GM19467 (cell line): ENCODE measurements at regions not wholly inside any gene's neighbourhood (a gene's known extent, or its start where the extent isn't known, plus 50 kb on each side); places are given as distances from the start of the nearest gene placed in this dataset.

ENCODE experiments used
- ATAC-seq: cut with Tn5 transposase; IDR thresholded peaks from one replicate; pipeline ENCODE4 v1.9.1; 2021; ENCODE audit warnings: mild to moderate bottlenecking, moderate library complexity; ENCODE audit not compliant: unreplicated experiment

DNA sequence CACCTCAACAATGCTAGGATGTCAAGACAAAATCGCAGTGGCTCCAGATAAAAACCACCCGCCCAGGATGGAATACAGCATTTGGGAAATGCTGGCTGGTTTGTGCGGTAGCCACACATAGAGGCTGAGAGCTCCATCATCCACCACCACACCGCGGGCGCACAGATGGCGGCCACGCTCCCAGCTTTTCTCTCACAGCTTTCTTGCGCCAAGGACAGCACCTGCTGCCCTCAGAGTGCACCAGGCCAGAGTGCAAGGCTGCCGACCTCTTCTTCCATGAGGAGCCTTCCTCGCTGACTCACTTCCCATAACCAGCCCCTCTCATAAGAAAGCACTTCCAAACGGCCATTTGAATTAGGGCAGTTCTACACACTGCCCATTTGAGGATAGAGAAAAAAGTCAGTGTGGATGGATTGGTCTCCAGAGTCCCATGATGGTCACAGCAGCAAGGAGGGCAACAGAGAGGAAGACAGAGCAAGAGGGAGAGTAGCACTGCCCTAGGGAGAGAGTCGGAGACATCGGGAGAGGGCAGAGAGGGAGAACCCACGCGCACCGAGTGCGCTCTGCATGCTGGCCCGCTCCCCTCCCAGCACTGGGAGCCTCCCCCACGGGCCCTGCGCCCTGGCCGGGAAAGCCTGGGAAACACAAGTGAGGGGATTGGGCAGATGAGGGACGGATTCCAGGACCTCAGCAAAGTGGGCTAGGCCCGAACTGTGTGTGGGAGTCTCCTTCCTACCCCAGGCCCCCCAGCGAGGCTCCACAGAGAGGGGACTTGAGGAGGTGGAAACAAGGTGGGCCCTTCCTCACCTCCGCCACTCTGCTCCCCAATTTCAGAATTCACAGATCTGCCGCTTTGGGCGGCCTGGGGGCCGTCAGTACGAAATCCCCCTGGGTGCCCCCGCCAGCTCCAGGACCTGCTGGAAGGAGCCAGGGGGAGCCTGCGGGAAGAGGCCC, 156.9 kb downstream of the USP12 start:
- ATAC-seq = no peak

DNA sequence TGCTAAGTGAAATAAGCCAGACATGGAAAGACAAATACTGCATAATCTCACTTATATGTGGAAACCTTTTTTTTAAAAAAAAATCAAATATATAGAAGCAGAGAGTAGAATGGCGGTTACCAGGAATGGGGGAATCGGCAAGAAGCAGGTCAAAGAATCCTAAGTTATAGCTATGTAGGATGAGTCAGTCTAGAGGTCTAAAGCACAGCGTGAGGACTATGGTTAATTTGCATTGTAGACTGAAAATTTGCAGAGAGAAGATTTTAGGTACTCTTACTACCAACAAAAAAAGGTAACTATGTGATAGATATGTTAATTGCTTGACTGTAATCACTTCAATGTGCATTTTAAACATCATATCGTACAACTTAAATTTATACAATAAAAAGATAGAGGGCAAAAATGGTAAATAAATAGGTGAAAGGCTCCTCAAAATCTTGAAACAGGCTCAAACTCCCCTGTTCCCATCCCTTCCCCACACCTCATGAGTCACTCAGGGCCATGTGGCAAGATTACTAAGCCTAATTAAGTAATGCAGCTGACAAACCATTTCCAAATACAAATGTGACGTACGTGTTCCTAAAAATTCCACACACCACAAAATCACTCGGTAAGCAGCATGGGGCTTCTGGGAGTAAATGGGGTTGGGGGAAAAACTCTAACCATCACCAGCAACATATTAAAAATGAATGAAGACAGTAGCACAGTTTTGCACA, 159.0 kb downstream of the USP12 start:
- ATAC-seq = no peak

DNA sequence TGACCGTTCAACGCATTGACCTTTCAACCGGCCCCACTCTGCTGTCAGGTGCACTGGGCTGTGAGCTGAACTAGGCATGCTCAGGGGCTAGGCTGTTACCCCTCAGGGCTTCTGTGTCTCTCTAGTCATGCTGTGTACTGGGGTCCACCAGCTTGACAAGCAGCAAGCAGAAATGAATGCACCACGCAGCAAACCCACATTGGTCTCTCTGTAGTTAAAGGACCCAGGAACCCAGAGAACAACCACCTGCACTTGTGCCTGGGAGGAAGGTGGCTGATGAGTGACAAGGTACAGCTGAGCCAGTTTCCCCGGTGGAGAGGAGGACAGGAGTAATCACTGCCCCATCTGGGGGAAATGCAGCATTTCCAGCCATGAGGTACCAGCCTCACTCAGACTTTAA, 159.9 kb downstream of the USP12 start:
- ATAC-seq = no peak

DNA sequence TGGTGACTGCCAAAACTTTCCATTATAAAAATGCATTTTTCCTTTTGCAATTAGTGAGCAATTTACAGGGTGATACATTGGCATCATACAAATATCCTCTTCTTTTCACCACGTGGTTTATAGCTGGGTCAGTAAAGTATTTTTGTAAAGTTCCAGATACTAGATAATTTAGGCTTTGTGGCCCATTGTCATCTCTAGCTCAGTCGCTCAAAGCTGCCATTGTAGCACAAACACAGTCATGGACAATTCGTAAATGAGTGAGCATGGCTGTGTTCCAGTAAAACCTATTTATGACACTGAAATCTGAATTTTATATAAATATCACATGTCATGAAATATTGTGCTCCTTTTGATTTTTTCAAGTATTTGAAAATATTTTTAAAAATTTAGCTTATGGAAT, 162.9 kb downstream of the USP12 start:
- ATAC-seq = no peak

DNA sequence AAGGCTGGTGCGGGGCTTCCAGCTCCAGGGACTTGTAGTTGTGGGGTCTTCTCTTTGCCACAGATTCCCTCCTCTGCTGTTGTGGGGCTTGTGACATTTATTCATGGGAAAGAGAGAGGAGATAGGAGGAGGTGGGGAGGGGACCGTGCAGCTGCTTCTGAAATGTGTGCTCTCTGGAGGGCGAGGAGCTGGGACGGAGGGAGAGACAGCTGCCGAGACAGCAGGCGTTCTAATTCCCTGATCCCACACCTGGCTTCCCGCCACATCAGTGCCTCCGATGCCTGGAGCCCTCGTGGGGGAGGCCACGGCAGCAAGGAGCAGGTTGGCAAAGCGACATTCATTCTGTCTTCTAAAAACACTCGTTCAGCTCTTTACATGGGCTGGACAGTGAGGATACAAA, 164.4 kb downstream of the USP12 start:
- no peak for ATAC-seq

DNA sequence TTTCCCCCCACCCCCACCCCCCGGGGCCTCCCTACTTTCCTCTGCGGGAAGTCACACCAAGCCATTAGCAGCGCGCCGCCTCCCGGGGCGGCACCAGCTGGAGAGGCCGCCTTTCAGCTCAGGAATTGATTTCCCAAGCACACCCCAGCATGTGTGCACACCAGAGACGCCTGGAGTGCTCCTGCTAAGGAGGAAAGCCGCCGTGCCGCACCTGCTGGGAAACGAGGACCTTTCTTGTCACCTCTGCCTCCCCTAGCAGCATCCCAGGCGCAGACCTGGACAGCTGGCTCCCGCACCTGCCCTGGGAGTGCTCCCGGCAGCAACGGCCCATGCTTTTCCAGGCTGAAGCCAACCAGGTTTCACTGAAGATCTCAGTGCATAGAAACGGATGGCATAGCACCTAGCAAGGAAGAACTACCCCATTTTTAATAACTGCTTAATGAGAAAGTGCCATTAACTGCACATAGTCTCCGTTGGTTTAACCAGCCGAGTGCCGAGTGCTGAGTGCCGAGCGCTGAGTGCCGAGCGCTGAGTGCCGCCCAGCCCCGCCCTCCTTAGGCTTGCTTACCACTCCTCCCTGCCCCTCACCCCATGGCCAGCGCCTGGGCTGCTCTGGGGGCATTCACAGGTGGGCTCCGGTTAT, 165.0 kb downstream of the USP12 start:
- no peak for ATAC-seq

DNA sequence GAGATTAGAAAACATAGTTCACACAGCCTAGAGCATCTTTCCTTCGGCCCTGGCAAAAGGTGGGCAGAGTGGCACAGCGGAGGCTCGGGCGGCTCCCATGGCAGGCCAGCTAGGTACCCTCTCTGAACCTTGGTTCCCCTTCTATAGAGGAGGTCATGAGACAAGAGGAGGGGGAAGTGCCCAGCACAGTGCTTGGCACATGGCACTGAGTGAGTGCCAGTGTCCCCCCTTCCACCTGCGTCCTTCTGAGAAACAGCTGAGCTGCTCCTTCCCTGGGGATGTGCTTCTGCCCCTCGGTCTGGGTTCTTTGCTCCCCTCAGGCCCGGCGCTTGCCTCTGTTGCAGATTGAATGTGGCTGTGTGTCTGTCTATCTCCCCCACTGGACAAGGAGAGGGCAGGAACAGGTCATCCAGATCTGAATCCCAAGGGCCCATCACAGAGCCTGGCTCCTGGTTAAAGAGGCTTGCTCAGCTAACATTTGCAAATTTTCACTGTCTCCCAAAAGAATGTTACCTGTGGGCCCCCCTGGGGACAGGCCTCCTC, 165.6 kb downstream of the USP12 start:
- no peak for ATAC-seq

DNA sequence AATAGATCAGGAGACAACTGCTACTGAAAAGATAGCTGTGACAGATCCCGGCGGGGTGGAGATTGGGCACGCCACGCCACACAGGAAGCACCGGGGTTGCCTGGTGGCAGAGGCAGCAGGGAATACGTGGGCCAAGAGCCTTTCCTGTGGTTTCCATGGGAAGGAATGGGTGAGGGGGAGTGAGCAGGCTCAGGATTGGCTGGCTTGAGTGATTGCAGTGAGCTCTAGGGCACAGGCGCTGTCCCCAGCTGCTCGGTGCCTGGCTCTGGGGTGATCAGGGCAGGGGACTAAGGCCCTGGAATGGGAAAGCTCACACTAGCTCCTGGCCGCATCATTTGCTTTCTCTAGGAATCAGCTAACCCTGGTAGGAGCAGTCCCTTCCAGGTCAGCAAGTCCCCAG, 166.1 kb downstream of the USP12 start:
- no peak for ATAC-seq

DNA sequence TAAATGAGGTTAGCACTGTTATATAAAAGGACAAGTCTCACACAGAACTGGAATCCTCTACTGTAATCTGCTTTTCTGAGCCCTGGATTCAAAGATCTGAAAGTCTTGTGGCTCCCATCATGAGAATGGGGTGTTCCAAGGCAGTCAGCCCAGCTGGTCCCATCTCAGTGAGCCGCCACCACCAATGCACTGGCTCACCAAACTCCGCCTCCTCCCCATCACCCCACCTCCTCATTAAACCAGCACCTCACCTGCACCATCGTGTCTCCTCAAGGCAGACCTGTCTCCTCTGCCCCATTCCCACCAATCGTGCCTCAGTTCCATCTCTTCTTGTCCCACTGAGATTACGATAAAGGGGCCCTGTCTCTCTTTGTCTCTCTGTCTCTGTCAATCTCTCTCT, 166.7 kb downstream of the USP12 start:
- no peak for ATAC-seq

DNA sequence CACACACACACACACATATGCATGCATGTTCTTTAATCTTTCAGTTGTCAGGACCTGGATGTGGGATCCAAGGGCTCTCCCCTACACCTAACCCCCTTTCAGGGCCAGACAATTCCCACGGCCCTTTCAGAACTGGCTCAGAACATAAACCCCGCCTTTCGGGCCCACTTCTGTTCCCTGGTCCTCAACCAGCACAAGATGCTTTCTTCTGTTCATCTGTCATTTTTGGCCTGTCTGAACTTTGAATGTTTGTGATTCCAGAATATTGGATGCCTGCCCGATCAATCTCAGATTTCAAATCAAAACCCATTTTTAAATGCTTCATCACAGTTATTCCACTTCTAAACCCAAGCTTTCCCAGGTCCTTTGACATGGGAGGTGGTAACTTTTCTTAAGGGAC, 167.3 kb downstream of the USP12 start:
- ATAC-seq = no peak

DNA sequence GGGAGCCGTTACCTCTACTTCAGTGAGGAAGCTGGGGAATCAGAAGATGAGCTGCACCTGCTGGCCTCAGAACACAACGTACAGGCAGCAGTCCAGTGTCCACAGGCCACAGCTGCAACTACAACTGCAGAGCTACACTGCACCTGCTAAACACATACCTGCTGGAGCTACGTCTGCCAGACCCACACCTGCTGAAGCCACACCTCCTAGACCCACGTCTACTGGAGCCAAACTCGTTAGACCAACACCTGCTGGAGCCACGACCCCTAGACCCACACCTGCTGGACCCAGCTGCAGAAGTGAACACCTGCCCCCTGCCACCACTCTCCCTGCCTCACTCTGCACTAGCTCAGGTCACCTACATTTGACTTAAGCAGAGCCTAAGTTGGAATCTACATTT, 169.9 kb downstream of the USP12 start:
- ATAC-seq = no peak

DNA sequence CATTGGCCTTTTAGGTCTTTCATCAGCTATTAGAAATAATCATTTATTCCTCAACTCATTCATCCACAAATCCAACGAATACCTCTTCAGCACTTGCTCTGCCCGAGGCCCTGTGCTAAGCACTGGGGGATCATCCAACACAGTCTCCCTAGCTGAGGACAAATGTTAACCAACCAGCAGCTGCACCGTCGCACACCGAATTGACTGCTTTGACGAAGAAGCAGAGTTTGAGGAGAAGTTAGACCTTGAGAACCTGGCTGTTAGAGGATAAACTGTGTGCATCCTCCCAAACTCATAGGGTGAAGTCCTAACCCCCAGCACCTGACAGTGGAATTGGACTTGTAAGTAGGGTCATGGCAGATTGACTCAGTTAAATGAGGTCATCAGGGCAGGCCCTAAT, 170.9 kb downstream of the USP12 start:
- ATAC-seq = no peak

DNA sequence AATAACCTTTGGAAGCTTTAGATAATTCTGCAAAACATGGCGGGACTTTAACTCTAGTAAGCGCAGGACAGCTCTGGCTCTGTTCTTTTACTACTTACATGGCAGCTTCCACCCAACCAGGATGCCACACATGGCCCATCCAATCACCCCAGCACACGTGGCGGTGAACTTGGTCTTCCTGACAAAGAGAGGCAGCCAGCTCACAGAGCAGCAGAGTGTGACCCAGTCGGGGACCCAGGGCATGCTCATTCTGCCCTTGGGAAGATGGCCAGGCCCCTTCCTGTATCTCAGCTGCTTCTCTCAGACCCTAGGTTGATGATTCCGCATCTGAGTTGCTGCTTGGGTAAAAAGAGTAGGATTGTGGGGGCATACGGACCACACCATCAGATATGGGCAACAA, 172.1 kb downstream of the USP12 start:
- ATAC-seq = no peak

DNA sequence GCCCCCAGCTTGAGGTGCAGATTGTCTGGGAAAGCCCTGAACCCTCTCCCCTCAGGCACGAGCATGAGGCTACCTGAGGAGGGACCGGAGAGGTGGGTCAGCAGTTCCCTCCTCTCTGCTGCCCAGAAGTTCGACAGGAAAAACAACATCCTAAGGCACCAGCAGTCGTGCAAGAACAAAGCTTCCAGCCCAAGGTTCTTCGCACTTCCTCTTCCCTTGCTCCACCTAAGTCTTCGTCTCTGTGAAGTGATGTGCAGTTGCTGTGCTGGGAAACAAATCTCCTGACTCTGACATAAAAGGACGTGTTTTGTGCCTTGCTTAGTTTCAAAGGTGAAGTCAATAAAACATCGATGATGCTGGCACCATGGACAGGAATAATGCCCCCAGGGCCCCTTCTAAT, 173.3 kb downstream of the USP12 start:
- ATAC-seq = no peak

DNA sequence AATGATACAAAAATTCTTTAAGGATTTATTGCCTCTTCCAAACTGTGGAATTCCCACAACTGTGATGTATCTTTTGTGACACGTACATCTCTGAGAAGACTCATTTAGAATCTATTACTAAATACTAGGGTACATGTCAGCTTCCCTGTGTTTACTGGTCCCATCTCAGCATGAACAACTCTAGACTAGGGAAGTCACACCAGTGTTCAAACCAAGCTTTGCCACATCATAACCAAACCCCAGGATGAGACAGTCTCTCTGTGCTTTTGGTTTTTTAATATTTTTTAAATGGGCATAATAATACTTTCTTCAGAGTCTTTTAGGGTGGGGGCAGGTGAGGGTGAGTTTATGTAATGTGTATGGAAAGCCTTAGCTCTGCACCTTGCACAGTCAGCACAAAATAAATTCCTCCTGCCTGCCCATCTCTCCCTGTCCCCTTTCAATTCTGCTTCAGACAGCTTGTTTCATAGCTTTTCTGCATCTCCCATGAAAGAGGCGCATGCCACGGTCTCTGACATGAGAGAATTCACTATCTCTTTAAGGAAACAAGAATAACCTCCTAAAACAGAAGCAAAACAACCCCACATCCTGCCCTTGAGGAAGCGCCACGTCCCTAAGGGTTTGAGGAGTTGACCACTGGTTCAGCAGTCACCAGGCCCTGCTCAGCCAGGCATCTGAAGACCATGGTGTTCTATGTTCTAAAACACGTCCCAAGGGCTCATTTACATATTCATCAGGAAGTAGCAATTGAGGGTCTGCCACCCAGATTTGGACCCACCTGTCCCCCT, 174.5 kb downstream of the USP12 start:
- peak; percentile 89 for ATAC-seq

DNA sequence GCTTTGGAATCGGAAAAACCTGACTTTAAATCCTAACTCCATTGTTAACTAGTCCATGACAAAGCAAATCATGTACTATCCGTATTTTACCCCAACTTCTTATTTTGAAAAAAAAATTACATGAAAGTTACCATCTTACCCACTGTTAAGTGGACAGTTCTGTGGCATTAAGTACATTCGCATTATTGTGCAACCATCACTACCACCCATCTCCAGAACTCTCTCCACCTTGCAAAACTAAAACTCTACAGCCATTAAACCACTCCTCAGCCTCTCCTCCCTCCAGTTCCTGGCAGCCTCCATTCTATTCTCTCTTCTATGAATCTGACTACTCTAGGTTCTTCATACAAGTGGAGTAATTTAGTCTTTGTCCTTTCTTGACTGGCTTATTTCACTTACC, 176.5 kb downstream of the USP12 start:
- ATAC-seq = no peak

DNA sequence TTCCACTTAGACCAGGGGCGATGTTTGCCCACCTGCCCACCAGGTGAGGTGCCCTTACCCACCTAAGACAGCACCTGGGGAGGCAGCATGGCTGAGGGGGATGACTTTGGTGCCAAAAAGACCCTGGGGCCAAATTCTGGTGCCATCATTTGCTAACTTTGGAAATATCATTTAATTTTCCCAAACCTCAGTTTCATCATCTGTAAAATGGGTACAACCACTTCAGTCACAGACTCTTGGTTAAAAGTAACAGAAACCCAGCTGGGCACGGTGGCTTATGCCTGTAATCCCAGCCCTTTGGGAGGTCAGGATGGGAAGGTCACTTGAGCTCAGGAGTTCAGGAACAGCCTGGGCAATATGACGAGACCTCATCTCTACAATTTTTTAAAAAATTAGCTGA, 177.8 kb downstream of the USP12 start:
- no peak for ATAC-seq

DNA sequence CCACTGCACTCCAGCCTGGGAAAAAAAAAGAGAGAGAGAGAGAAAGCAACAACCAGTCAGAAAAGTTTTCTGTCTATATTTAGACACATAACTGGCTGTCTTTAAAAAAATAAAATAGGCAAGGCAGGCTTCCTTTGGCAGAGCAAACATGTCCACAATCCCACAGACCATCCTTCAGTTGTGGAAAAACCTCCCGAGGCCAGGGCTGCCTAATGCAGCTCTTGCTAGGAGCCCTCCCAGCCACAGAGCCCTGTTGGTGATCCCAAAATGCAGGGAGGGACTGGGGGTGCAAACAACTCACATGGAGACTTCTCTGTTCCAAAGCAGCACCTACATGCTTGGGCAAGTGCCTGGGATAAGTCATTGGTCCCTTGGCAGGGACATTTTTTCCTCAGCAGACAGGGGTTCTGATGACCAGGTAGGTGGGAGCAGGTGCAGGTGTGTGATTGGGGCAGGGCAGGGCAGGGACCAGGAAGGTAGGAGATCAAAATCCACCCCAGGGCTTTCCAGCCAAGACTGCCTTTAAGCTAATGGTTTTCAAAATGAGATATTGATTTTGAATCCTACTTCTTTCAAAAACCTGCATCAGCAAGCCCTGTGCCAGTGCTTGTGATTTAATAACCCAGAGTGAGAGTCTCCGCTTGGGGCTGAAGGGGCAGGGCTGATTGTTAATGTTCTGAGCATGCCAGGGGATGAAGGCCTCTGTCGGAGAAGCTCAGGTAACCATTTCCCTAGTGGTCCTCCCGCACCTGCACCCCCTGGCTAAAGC, 178.5 kb downstream of the USP12 start:
- no peak for ATAC-seq

DNA sequence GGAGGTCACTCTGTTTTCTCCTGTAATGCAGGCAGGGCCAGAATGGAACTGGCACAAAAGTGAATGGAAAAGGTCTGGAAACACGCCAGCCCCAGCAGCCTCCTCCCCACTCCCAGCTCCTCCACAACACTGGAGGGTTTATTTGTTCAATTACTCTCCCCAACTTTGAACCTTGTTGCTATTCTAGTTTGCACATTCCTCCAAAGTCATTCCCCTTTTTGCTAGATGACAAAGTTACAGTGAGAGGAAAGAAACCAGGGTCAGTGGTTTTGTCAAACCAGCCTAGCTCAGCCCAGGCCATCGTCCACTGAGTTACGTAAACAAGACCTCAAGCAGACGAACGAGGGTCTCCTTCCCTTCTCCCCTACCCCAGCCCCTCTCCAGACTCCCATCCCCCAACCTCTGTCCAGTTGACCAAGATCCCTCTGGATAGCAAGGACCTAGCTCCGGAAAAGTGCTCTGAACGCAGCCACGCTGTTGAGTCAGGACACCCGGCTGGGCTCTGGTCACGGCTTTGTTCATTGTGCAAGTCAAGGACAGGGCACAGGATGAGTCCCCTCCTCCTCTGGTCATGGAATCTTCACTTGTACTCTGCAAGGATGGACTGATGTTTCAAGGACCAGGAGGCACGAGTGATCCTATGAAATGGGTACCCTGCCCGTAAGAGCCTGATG, 180.0 kb downstream of the USP12 start:
- no peak for ATAC-seq
